GM12864 (cell line): ENCODE measurements at regions not wholly inside any gene's neighbourhood (a gene's known extent, or its start where the extent isn't known, plus 50 kb on each side); places are given as distances from the start of the nearest gene placed in this dataset.

Source experiments
- DNase-seq: peaks from one replicate; pipeline ENCODE4 v3.0.0-alpha.2; 2011; ENCODE audit warnings: low read depth
- H3K4me3 ChIP-seq: 2 replicates; pipeline ENCODE4 v1.5.1; 2011; ENCODE audit warnings: mild to moderate bottlenecking, low read depth, low read length, control low read depth
- TF ChIP-seq, protein P1 (sequence below): IDR thresholded peaks from 2 replicates; pipeline ENCODE4 v1.5.1; 2011; ENCODE audit warnings: low read depth, mild to moderate bottlenecking, moderate library complexity, low read length, control low read depth, inconsistent platforms; ENCODE audit errors: missing control alignments

DNA sequence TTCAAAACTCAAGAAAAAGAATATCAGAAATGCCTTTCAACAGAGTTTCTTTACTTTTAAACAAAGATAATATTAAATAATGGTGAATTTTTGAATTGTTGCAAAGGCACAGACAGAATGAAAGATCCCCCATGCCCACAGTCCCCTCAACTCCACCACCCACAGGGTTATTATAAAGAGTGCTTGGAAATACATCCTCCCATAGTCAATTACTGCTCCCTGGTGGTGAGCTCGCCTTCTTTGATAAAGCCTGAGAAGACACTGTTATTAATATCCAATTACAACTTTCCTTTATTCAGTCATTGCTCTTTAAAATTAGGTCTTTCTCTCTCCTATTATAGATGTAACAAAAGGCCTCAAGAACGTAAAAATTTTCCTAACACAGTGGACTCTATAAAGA is 490.2 kb upstream of the RORB start:
- H3K4me3 ChIP-seq = no peak overlapping the region
- TF ChIP-seq, protein P1, sequence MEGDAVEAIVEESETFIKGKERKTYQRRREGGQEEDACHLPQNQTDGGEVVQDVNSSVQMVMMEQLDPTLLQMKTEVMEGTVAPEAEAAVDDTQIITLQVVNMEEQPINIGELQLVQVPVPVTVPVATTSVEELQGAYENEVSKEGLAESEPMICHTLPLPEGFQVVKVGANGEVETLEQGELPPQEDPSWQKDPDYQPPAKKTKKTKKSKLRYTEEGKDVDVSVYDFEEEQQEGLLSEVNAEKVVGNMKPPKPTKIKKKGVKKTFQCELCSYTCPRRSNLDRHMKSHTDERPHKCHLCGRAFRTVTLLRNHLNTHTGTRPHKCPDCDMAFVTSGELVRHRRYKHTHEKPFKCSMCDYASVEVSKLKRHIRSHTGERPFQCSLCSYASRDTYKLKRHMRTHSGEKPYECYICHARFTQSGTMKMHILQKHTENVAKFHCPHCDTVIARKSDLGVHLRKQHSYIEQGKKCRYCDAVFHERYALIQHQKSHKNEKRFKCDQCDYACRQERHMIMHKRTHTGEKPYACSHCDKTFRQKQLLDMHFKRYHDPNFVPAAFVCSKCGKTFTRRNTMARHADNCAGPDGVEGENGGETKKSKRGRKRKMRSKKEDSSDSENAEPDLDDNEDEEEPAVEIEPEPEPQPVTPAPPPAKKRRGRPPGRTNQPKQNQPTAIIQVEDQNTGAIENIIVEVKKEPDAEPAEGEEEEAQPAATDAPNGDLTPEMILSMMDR = no peak
- no peak for DNase-seq

DNA sequence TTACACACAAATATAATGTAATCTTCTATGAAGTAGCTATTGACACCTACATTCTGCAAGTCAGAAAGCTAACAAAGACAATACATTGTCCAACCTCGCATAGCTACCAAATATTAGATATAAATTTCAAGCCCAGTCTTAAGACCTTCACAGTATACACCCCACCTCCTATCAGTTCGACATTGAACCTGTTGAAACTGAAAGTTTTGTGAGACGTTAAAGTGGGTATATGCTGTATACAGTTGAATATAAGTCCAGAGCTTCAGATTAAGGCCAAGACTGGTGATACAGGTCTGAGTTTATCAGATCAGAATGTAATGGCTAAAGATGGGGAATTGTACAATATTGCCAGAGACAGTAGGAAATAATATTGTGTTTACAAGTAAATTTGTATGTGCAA is 489.3 kb upstream of the RORB start:
- DNase-seq = no peak
- TF ChIP-seq, protein P1 = no peak
- H3K4me3 ChIP-seq = no peak overlapping the region

DNA sequence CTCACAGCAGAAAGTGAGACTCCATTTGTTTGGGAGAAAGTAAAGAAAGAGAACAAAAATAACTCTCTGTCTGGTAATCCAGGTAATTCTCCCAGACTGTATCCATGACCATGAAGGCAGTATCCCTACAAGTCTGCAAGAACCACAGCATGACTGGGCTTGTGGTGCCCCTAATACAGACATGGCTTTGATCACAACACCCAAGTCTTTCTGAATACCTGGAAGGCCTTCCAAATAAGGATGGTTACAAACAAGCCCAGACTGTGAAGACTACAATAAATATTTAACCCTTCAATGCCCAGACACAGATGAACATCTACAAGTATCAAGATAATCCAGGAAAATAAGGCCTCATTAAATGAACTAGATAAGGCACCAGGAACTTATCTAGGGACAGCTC is 481.1 kb upstream of the RORB start:
- no peak for DNase-seq

DNA sequence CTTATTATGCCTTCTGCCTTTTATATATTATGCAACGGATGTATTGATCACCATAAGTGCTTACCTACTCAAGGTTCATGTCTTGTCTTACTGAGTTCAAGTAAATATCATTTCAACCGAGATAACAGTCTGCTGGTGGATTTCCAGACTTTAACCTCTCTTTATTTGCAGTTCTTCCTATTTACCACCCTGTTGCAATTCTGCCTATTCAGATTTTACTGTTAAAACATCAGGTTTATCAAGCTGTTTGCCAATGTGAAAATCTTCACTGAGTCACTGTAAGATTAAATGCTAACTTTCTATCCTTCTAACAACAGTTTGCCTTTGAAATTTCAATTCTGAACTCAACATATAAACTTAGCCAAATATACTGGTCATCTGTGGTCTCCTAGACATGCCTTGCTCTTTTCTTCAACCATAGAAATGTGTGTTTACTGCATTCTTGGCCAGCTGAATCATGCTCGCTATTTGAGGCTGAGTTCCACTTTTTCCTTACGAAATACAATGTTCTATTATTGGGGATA is 471.7 kb upstream of the RORB start:
- TF ChIP-seq, protein P1 = no peak
- H3K4me3 ChIP-seq = no peak overlapping the region
- DNase-seq = no peak

More for the DNA sequence above, 481.1 kb upstream of the RORB start:
- TF ChIP-seq, protein P1 = no peak
- no peak overlapping the region for H3K4me3 ChIP-seq

DNA sequence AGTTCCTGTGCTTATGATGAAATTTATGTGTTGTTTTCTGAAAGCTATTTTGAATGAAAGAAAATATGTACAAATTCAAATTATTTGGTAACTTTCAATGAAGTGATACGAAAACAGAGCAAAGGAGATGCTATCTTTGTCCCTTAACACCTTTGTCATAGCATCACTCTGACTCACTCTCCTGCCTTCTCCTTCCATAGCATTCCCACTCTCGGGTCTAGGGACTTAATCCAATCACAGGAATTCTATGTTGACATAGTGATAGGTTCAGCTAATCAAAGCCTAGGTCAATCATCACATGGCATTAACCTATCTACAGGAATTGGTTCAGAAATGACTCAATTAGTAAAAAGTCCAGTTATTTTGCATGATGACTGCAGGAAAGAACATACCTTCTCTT is 464.7 kb upstream of the RORB start:
- TF ChIP-seq, protein P1 = no peak
- no peak overlapping the region for H3K4me3 ChIP-seq
- no peak for DNase-seq

DNA sequence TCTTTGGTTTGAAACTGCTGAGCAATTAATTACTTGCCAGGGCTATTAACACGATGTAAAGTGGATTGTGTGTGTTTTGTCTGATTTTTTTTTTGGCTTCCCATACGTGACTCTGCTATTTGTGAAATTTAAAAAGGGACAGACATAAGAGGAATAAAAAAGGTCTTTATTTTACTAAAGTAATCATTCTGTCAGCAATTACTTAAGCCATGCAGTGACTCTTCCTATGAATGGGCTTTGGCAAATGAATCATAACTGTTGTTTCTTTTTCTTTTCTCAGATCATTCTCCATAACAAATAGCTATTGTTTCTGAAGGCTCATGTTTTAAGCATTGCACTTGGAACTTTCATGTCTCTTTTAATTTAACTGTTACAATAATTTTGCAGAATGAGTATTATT is 461.3 kb upstream of the RORB start:
- TF ChIP-seq, protein P1 = no peak
- no peak overlapping the region for H3K4me3 ChIP-seq
- DNase-seq = no peak

DNA sequence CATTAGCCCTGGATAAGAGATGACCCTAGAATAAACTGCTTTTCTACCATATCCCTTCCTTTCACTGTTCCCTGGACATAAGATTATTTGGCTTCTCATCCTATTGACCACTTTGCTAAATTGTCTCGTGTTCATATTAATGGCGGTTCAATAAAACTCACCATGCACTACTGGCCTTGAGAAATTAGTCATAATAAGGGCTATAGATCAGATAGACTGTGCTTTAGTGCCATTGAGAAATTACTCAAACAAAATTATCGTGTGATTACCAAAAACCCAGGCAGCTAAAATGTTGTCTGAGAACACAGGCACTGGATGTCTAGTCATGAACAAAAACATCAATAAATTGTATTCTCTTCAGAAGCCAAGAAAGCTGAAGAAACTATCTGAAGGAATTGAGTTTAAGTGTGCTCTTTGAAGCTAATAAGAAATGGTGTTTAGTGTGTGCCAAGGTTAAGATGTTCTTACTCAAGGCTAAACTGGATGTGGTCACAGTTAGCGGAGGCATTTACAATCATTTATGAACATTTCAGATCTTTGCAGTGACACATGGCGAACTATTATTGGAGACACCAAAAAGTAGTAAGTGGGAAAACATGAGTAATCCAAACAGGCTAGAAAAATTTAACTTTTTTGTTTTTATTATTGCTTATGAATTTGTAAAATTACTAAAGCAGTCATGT is 460.4 kb upstream of the RORB start:
- TF ChIP-seq, protein P1 = no peak
- DNase-seq = no peak
- no peak overlapping the region for H3K4me3 ChIP-seq
